Lower leg skin (tissue), 3 donors: ENCODE measurements at regions not wholly inside any gene's neighbourhood (a gene's known extent, or its start where the extent isn't known, plus 50 kb on each side); places are given as distances from the start of the nearest gene placed in this dataset.

Experiments used
- POLR2A ChIP-seq, 2 donors: fragments of 450-650 bp; IDR thresholded peaks; one replicate each; pipeline ENCODE4 v1.6.1; 2016 to 2017; ENCODE audit warnings: antibody characterized with exemption in 2 of 2, mild to moderate bottlenecking in 1 of 2, moderate library complexity in 1 of 2
- TF ChIP-seq, protein P1 (sequence below), 3 donors: fragments of 450-650 bp; IDR thresholded peaks; one replicate each; pipeline ENCODE4 v1.5.1; 2016; ENCODE audit warnings: antibody characterized with exemption in 3 of 3, mild to moderate bottlenecking in 3 of 3, moderate library complexity in 2 of 3

DNA sequence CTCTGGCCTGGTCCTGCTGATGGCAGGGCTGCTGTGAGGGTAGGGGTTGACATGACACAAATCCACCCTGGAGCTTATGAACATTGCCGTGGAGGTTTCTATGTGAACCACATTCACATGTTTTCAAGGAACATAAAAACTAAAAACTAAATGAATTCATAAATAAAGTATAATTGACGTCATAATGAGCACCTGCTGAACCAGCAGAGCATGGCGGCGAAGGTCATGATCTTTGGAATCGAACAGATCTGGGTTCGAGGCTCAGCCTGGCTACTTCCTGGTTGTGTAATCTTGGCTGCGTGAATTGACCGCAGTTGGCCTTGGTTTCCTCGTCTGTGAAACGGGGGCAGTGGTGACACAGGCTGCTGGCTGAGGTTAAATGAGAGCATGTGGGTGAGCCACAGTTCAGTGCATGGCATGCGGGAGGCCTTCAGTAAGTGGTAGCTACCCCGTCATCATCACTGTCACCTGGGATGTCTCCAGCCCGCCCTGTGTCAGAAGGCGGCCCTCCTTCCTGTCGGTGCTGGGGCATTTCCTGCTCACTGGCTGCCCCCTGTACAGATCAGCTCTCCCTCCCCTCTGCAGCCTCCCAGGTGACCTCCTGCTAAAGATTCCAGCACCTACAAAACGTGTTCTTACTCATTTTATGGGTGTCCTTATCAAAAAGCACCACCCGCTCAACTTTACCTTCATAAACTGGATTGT lies 190.3 kb upstream of the SHH start:
- TF ChIP-seq, protein P1, sequence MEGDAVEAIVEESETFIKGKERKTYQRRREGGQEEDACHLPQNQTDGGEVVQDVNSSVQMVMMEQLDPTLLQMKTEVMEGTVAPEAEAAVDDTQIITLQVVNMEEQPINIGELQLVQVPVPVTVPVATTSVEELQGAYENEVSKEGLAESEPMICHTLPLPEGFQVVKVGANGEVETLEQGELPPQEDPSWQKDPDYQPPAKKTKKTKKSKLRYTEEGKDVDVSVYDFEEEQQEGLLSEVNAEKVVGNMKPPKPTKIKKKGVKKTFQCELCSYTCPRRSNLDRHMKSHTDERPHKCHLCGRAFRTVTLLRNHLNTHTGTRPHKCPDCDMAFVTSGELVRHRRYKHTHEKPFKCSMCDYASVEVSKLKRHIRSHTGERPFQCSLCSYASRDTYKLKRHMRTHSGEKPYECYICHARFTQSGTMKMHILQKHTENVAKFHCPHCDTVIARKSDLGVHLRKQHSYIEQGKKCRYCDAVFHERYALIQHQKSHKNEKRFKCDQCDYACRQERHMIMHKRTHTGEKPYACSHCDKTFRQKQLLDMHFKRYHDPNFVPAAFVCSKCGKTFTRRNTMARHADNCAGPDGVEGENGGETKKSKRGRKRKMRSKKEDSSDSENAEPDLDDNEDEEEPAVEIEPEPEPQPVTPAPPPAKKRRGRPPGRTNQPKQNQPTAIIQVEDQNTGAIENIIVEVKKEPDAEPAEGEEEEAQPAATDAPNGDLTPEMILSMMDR (IDR thresholded peaks at IDR 0.05): no peak
- no peak for TF ChIP-seq POLR2A (IDR thresholded peaks at IDR 0.05)
